ENCODE measurements at regions not wholly inside any gene's neighbourhood (a gene's known extent, or its start where the extent isn't known, plus 50 kb on each side); places are given as distances from the start of the nearest gene placed in this dataset.

DNA sequence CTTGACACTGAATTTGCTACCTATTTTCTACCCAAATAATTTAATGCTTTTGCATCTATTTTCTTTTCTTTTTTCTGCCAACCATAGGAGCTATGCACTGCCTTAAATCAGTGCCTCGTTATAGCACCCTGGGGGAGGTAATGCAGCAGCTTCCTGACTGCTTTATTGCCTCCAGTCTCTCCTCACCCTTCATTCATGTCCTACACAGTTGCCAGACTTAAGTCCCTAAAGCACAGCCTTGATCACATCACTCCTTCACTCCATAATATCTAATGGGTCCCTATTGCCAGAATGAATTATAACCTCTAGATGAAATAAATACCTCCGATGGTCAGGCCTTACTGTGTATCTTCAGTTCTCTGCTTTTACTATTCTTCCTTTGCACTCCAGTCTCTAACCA lies 211.2 kb upstream of the GLRA1 start:
- no peak for TF ChIP-seq EP300 (IDR thresholded peaks at IDR 0.05; ENCODE audit: borderline replicate concordance in 1 of 2, control insufficient read depth in 1 of 2, low read depth in 2 of 2, low read length in 2 of 2)
- TF ChIP-seq CTCF (IDR thresholded peaks at IDR 0.05 in 2 of 3, conservative IDR thresholded peaks at IDR 0.05 in 1 of 3; ENCODE audit: control insufficient read depth in 2 of 3, extremely low read depth in 1 of 3, insufficient read depth in 1 of 3, low read depth in 3 of 3, low read length in 3 of 3), result no peak
- no peak for TF ChIP-seq POLR2A (IDR thresholded peaks at IDR 0.05; ENCODE audit: low read depth, low read length)
- no peak for TF ChIP-seq MYC (IDR thresholded peaks at IDR 0.05; ENCODE audit: insufficient read depth, insufficient read length, insufficient replicate concordance, low read length, severe bottlenecking)
- TF ChIP-seq, protein P1, sequence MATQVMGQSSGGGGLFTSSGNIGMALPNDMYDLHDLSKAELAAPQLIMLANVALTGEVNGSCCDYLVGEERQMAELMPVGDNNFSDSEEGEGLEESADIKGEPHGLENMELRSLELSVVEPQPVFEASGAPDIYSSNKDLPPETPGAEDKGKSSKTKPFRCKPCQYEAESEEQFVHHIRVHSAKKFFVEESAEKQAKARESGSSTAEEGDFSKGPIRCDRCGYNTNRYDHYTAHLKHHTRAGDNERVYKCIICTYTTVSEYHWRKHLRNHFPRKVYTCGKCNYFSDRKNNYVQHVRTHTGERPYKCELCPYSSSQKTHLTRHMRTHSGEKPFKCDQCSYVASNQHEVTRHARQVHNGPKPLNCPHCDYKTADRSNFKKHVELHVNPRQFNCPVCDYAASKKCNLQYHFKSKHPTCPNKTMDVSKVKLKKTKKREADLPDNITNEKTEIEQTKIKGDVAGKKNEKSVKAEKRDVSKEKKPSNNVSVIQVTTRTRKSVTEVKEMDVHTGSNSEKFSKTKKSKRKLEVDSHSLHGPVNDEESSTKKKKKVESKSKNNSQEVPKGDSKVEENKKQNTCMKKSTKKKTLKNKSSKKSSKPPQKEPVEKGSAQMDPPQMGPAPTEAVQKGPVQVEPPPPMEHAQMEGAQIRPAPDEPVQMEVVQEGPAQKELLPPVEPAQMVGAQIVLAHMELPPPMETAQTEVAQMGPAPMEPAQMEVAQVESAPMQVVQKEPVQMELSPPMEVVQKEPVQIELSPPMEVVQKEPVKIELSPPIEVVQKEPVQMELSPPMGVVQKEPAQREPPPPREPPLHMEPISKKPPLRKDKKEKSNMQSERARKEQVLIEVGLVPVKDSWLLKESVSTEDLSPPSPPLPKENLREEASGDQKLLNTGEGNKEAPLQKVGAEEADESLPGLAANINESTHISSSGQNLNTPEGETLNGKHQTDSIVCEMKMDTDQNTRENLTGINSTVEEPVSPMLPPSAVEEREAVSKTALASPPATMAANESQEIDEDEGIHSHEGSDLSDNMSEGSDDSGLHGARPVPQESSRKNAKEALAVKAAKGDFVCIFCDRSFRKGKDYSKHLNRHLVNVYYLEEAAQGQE (IDR thresholded peaks at IDR 0.05; ENCODE audit: low read depth, low read length), result no peak
- no peak for TF ChIP-seq STAT1 (conservative IDR thresholded peaks at IDR 0.05)
- TF ChIP-seq NFIC (IDR thresholded peaks at IDR 0.05; ENCODE audit: low read depth, low read length), result no peak
- no peak for TF ChIP-seq FOS (IDR thresholded peaks at IDR 0.05; ENCODE audit: borderline replicate concordance, extremely low read depth, insufficient read length)
- TF ChIP-seq EZH2 (IDR thresholded peaks at IDR 0.05; ENCODE audit: borderline replicate concordance, control insufficient read depth, low read depth, low read length), result no peak
- TF ChIP-seq ETV6 (conservative IDR thresholded peaks at IDR 0.05 in 1 of 2, IDR thresholded peaks at IDR 0.05 in 1 of 2; ENCODE audit: borderline replicate concordance in 1 of 2, low read depth in 1 of 2), result no peak
- TF ChIP-seq KAT2A (conservative IDR thresholded peaks at IDR 0.05; ENCODE audit: control insufficient read depth, low read depth, low read length), result no peak
- no peak for TF ChIP-seq CREB1 (IDR thresholded peaks at IDR 0.05; ENCODE audit: low read depth)
- TF ChIP-seq, protein P2, sequence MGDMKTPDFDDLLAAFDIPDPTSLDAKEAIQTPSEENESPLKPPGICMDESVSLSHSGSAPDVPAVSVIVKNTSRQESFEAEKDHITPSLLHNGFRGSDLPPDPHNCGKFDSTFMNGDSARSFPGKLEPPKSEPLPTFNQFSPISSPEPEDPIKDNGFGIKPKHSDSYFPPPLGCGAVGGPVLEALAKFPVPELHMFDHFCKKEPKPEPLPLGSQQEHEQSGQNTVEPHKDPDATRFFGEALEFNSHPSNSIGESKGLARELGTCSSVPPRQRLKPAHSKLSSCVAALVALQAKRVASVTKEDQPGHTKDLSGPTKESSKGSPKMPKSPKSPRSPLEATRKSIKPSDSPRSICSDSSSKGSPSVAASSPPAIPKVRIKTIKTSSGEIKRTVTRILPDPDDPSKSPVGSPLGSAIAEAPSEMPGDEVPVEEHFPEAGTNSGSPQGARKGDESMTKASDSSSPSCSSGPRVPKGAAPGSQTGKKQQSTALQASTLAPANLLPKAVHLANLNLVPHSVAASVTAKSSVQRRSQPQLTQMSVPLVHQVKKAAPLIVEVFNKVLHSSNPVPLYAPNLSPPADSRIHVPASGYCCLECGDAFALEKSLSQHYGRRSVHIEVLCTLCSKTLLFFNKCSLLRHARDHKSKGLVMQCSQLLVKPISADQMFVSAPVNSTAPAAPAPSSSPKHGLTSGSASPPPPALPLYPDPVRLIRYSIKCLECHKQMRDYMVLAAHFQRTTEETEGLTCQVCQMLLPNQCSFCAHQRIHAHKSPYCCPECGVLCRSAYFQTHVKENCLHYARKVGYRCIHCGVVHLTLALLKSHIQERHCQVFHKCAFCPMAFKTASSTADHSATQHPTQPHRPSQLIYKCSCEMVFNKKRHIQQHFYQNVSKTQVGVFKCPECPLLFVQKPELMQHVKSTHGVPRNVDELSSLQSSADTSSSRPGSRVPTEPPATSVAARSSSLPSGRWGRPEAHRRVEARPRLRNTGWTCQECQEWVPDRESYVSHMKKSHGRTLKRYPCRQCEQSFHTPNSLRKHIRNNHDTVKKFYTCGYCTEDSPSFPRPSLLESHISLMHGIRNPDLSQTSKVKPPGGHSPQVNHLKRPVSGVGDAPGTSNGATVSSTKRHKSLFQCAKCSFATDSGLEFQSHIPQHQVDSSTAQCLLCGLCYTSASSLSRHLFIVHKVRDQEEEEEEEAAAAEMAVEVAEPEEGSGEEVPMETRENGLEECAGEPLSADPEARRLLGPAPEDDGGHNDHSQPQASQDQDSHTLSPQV (IDR thresholded peaks at IDR 0.05), result no peak
- TF ChIP-seq SREBF2 (IDR thresholded peaks at IDR 0.05; ENCODE audit: low read length), result no peak
